ENCODE measurements at regions not wholly inside any gene's neighbourhood (a gene's known extent, or its start where the extent isn't known, plus 50 kb on each side); places are given as distances from the start of the nearest gene placed in this dataset.

DNA sequence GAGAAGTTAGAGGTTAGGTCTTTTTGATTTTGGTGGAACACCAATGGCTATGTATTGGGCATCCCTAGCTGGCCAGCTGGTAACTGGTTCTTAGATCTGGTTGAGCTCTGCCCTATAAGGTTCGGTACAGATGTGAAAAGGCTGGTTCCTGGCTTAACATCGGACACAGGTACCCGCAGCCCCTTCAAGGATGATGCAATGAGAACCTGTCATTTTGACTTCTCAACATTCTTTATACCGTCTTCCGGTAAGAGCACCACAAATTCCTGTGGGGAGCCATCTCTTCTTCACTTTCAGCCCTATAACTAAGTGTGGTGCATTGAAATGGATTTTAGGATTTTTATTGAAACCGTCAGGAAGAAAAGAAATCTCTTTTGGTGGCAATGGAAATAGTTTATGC lies 222.8 kb downstream of the ADAMTS9 start:
- no peak for DNase-seq

DNA sequence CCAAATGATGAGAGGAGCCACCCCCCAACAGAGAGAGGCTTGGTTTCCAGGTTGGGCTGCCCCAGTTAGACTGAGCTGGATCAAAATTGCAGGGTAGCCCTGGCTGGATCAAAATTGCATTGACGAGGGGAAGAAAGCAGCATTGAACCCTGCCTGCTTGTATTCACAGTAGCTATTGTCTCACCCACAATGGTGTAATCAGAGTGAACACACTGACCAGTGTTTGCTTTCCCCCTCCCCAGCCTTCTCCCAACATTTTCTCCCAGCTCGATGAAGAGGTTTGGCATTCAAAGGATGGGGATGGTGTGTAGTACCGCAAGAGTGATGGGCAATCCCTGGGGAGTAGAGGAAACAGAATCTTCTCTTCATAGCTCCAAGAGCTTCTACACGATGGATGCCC lies 223.8 kb downstream of the ADAMTS9 start:
- DNase-seq, result no peak

- DNase-seq, result no peak
Observed at GRCh38 chr3:64462203-64462602, 225.6 kb downstream of the ADAMTS9 start.

DNA sequence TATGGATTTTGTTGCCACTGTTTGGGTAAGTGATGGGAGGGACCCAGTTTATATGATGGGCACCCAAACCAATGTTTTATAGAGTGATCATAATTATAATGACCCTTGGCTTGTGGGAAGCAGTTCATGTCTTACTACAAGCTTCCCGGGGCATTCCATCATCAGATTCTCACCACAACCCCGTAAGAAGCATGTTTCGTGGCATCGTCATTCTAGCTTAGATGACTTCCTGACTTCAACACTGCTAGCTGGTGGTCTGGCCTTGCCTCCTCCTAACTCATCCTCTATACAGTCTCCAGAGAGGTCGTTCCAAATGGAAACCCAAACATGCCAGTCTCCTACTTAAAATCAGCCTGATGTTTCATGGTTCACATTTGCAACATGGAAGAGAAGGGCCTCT lies 226.9 kb downstream of the ADAMTS9 start:
- DNase-seq, result no peak

DNA sequence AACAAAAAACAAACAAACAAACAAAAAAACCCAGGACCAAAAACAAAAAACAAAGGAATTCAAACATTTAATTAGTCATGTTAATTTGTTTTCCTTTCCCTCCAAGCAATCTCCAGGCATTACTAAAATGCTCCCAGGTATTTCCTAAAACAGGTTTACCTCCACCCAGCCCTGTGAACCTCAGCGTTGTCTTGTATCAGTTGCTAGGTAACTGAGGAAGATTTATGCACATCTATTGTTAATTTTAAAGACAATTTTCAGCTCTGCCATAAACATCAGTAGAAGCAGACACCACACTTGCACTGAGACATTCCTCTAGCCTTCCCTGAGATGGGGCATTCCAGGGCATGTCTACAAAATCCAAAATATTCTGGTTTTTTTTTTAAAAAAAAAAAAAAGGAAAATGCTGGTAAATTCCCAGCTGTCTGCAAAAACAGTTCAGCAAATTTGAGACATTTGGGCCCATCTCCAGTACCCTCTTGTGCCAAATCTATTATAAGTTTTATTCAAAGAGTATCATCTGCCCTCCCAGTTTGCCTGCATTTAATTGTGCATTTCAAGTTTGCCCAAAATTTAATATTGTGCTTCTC lies 227.6 kb downstream of the ADAMTS9 start:
- DNase-seq, result no peak

DNA sequence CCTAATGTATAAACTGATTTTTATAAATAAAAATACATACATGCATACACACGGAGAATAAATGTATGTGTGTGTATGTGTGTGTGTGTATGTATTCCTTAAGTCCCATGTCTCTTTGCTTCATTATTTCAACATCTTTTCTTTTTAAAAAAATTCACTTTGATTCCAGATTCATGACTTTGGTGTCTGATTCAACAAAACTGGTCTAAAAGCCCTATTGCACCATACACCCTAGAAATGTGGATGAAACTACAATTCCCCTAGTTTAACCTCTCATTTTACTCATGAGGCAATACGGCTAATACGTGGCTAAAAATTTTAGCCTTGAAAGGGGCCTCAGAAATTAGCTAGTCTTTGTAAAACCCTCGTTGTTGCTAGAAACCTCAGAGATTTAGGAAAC lies 228.1 kb downstream of the ADAMTS9 start:
- no peak for DNase-seq

- no peak for DNase-seq
Observed at GRCh38 chr3:64457811-64458210, 230.0 kb downstream of the ADAMTS9 start.

DNA sequence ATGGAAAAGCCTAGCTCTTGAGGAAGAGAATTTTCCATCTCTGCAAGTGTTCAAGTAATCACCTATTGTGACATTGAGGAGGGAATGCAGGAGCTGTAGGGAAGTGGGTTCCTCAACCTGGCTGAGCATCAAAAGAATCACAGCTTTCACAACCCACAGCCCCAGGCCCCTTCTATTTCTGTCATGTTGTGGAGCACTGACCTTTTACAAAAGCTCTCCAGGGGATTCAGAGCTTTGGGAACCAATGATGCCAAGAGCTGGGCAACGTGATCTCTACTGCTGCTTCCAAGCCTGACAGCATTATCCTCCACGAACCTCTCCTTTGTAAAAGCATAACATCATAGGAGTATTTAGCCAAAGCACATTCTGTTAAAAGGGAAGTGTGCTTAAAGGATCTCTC lies 231.1 kb downstream of the ADAMTS9 start:
- DNase-seq, result no peak

GRCh38 chr3:64455351-64455750 lies 230.1 kb upstream of the PRICKLE2 start:
- DNase-seq, result no peak

DNA sequence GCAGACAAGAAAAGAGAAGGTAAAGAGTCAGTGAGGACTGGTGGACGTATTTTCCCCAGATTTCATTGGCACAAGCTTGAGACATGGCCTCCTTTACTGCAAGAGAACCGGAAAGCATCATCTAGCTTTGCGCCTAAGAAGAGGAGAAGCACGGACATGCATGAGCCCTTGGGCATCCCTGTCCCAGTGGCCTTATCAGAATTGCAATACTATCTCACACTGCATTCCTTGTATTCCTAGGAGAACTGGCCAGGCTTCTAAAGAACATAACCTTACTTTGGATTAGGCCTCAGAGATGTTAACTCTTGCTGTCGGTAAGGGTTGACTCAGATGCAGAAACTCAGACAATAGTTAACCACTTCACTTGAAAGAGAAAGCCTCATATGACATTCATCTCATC lies 229.5 kb upstream of the PRICKLE2 start:
- no peak for DNase-seq

GRCh38 chr3:64454179-64454578 lies 228.9 kb upstream of the PRICKLE2 start:
- DNase-seq, result no peak

DNA sequence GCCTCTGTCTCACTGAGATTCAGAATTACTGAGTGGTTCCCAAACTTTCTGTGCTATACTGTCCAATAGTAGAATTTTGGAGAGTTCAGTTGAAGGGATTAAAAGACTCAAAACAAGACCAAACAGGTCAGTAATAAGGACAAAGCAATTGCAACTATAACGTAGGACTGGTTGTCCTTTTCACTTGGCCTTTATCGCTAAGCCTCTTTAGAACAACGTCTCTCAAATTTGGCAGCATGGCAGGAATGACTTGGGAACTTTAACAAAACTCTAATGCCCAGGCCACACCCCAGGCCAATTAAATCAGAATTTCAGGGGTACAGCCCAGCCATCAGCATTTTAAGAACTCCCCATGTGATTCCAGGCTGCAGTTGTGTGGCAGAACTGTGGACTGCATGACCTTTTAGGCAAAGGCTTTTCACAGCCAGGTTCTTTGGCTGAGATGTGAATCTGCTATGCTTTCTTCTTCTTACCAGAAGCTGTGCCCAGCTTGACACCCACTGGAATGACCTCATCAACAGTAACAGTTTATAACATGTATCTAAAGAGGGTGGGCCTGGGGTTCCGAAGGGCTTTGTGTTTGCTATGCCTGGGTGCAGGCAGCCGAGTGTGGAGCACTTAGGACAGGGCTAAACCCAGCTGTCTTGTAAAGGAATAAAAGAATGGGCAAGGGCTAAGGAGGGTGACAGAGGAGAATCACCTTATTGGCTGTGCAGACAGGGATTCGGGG lies 226.2 kb upstream of the PRICKLE2 start:
- no peak for DNase-seq

DNA sequence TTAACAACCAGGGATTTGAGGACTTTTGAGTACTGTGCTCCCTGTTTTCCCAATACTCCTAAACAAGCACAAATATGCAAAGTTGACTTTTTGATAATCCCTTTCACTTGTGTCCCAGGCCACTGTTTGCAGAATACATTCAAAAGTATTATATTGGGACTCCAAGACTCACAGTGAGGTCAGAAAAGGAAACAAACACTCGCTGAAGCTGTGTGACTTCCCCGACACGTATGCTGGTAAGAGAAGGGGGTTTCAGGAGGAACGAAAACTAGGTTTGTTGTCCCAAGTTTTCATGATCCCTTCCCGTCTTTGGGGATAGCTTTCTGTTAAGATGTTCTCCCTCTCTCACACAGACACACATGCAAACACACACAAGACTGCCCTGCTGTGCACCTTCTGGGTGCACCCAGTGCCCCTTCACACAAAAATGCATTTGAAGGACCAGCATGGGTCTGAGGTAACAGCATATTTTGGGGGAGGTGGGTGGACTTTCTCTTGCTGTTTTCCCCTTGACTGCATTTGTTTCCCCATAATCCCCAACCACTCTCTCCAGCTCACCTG lies 225.2 kb upstream of the PRICKLE2 start:
- no peak for DNase-seq

DNA sequence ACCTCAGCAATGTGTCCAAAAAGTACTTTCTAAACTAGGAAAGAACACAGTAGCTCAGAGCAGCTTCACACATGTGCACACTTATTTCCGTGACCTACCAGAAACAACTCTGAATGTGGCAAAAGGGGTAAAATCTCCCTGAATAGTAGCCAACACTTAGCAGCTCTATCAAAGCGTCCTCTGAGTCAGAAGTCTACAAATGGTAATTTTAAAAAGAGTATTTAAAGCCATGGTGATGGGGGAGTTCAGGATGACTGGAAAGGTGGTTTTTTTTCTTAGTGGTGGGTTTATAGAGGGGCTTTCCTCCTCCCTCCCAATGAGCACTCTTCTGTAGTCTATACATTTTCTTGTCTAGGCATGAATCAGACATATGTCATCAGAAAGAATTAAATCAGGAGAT lies 223.8 kb upstream of the PRICKLE2 start:
- no peak for DNase-seq

DNA sequence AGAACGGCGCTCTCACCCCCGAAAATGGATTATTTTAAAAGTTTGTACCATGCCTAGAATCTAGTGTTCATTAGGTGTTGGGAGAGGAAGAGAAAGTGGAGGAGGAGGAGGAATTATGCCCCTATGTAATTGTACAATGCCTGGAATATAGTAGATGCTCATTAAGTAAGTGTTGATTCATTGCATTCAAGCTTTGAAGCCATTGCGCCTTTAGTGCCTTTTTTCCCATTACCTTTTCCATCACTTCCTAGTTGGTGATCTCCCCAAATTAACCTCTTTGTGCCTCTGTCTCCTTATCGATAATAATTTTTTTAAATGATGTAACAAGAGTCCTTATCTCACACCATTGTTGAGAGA lies 220.7 kb upstream of the PRICKLE2 start:
- no peak for DNase-seq

DNA sequence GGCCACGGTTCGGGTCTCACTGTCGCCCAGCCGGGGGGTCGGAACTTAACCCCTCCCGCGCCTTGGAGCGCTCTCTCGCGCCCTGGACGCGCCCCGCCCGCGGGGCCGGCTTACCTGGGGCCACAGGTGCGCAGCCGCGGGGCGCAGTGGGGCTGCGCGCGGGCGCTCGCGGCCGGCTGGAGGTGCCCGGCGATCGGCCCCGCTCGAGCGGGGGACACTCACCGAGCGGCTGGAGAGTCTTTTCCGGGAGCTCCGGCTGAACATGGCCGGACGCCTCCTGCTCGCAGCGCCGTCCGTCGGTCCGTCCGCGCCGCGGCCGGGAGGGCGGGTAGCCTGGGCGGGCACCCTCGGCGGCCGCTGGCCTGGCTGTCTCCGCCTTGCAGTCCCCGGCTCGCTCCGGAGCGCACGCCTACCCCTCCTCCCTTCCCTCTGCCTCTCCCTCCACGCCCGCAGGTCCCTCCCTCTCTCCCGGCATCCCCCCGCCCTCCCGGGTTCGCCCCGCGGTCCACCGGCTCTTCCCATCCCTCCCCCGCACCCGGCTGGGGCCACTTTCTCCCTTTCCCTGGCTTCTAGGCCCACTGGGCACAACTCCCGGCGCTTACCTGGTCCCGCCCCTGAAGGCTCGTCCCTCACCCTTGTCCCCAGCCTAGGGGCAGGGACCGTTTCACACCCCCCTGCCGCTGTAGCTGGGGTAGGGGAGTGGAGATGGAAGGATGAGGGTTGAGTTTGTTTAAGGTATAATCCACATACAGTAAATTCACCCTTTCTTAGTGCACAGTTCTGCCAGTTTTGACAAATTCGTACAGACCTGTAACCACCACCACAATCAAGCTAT lies 220.1 kb upstream of the PRICKLE2 start:
- DNase-seq, result no peak

- DNase-seq, result no peak
Observed at GRCh38 chr3:64444490-64445108, 219.3 kb upstream of the PRICKLE2 start.

DNA sequence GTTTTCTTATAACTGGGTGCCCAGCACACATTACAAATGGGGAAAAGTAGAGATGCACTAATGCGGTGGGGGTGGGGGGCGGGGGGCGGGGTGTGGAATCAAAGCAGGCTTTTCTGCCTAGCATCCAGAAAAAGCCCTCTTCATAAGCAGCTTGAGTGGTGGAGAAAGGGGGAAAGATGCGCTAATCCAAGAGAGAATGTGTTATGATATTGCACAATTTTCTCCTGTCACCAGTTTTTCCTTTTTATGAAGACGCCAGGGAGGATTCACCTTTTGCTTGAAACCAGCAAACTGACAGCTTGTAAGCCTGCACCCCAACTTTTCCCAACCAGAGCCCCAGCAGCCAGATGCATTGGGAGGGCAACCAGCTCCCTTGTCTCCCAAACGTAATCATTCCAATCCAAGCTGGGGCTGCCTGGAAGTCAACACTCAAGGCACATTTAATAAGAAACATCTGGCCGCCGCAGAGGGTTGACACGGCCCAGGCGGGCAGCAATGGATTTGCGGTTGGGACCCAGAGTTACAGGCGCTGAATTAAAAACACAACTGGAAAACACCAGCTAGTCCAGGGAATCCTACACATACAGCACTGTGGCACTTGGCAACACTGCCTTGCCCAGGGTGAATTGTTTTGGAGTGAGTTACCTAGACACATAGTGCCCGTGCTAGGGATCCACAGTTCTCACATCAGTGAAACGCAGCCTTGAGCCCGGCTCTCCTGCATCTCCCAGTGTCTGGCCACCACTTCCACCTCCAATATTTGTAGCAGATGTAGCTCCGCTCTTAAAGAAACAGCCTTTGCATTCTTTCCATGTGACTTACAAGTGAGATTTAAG lies 218.5 kb upstream of the PRICKLE2 start:
- DNase-seq, result no peak

DNA sequence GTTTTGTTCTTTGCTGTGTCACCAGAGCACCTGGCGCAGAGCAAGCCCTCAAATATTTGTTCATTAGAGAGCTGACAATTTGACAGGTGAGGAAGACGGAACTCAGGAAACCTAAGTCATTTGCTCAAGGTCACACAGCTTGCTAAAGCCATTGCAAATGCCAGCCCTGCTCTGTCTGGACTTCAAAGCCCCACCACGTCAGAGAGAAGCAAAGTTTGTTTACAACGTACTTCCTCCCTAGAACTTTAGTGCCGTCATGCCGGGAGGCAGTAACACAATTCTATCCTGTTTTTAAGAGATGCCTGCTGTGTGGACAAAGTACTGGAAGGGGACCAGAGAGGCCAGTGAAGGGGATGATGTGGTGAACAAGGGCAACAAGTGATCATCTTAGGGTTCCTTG lies 216.6 kb upstream of the PRICKLE2 start:
- no peak for DNase-seq

DNA sequence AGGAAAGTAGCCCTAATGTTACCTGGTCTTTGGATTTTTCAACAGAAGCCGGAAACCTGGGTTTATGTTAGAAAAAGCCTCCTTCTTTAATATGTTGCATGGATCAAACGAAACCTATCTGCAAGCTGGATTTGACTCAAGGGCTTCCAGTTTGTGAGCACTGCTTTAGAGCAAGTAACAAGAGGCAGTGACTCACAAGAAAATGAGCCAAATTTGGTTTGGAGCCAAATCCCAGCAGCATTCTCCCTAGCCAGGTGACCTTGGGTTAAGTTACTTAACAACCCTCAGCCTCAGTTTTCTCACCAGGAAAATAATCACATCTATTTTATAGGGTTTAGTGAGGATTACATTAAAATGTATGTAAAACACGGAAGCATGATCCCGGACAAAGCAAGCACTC lies 215.2 kb upstream of the PRICKLE2 start:
- no peak for DNase-seq

GRCh38 chr3:64438812-64439211 lies 213.5 kb upstream of the PRICKLE2 start:
- no peak for DNase-seq

DNA sequence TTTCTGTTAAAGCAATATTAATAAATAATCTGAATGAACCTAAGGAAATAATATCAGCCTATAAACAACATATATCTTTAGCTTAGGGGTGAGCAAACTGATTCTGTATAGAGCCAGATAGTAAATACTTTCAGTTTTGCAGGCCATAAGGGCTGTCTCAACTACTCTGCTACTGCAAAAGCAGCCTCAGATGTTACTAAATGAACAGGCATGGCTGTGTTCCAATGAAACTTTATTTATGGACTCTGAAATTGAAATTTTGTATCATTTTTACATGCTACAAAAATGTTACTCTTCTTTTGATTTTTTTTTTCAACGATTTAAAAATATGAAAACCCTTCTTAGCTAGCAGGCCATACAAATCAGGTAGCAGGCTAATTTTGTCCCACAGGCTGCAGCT lies 212.8 kb upstream of the PRICKLE2 start:
- DNase-seq, result no peak

DNA sequence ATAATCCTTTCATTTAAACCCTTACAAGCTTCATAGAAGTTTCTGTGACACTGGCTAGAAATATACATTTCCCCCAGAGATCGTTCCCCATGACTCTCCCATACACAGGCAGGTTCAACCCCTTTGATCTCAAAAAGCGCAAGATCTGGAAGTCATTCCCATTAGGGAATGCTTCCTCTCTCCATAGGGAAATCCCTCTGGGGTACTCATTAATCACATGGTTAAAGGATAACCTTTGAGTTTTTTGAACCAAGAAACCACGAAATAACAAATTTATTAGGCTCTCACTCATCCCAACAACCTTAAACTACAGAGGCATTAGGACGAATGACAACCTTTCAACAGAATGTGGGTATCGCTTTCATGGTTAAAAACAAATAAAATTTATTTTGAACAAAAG lies 211.9 kb upstream of the PRICKLE2 start:
- no peak for DNase-seq
